ENCODE measurements at regions not wholly inside any gene's neighbourhood (a gene's known extent, or its start where the extent isn't known, plus 50 kb on each side); places are given as distances from the start of the nearest gene placed in this dataset.
"Not testable (repeated sequence)": the region's sequence is repeated elsewhere in the genome, so short reads cannot be mapped to it uniquely, and the experiment has no call there.

DNA sequence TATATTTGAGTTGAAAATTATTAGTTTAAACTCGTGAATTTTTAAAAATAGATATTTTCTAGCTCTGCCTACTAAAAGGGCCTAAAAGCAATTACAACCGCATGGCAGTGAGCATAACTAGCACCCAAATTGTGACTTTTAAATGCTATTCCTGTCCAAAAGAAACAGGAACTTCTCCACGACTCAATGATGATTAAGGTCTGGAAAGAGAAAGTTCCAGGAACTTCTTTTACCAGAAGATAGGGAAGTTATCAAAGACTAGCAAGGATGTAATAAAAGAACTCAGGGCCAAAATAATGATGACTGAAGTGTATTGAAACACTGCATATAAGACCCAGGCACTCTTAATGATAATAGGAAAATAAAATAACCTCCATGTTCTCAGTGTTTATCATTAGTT is 313.0 kb downstream of the PLPP3 start:
- DNase-seq (ENCODE audit: low spot score): no peak

DNA sequence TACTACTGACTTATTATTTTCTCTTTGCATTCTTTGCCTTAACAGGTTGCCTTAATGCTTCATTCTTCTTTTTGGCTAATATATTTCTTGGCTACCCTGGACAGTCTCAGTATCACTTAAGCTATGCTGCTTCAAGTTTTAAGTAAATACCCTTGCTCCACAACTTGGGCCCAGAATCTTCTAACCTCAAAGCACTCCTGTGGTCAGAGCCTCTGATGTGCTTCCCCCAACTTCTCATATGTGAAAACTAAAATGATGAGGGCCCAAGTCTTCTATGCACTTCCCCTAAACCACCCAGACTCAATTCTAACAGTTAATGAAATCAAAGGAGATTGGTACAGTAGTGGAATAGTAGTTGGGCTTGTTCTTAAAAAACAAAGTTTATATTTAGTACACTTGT is 314.1 kb downstream of the PLPP3 start:
- no peak for DNase-seq (ENCODE audit: low spot score)

DNA sequence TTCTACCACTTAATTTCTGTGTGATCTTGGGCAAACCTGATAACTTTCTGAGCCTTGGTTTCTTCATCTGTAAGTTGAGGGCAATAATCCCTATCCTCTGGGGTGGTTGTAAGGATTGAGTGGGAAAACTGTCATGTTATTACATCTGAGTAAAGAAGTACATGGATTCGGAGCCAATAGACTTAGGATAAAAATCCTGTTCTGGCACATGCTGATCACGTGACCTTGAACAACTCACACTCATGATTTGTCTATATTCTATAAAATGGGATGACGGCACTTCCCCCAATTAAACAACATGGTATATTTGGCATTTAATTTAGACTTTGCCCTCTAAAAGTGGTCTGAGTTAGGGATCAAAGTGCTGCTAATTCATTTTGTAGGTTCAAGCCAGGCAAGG is 315.5 kb downstream of the PLPP3 start:
- no peak for DNase-seq (ENCODE audit: low spot score)

DNA sequence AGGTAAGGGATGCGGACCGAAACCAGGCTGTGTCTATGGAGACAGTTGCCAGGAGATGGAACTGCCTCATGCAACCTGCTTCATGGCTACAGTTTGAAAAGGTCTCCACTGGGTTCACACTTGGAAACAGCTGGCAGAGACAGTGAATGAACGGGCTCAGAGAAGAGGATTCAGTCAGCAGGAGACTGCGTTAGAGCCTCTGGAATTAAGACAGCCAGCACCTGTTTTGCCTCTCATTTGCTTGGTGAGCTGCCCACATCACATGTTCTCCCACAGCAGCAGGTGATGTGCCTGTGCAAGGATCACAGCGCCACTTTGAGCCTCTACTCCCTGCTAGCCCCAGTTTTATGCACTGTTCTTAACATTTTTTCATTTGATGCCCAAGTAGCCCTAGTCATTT is 321.0 kb downstream of the PLPP3 start:
- DNase-seq (ENCODE audit: low spot score): no peak

DNA sequence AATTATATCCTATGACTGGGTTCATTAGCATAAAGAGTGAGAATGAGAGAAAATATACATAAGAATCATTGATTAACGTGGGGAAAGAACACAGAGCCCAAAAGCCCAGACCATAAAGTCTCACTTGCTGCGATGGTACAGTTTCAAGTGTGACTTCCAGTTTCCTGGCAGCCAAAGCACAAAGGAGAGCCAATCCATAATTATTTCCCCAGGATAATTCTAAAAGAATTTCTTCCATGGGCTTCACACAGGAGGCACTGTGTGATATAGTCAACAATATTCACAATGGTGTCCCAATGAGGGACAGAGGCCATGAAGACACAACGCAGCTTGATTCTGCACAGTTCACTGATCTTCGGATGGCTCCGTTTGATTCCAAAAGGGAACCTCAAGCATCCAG is 321.6 kb downstream of the PLPP3 start:
- DNase-seq (ENCODE audit: low spot score): no peak

DNA sequence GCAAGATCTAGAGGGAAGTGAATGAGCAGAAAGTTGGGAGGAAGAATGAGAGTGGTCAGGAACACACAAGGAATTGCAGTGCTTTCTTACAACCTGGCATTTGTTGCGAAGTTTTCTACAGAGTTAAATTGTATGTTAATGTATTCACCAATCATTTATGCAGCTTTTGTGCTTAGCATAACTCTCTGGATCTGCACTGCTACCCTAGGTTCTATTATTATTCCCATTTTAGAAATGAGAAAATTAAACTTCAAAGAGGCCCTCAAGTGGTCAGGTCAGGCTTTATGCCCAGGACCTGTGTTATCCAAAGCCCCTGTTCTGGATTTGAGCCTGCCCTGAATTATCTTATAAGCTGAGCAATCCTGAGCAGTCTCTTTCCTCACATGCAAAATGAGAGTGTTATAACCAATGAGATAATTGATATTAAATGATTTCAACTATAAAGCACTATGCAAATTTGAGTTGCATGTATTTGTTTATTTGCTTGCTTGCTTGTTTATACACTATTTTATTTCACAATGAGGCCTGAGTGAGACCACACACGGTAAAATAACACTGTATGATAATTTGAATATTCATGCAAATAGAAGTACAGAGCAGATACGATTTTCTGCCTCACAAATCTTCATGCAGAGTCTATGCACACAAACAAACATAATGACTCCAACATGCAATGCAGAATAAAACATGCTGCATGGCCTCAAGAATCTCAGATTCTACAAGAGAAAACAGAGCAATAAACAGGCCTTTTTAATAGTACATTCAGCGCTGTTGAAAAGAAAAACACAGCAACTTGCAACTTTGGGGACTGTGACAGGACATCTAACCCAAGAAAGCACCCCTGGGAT is 323.0 kb downstream of the PLPP3 start:
- no peak for DNase-seq (ENCODE audit: low spot score)

DNA sequence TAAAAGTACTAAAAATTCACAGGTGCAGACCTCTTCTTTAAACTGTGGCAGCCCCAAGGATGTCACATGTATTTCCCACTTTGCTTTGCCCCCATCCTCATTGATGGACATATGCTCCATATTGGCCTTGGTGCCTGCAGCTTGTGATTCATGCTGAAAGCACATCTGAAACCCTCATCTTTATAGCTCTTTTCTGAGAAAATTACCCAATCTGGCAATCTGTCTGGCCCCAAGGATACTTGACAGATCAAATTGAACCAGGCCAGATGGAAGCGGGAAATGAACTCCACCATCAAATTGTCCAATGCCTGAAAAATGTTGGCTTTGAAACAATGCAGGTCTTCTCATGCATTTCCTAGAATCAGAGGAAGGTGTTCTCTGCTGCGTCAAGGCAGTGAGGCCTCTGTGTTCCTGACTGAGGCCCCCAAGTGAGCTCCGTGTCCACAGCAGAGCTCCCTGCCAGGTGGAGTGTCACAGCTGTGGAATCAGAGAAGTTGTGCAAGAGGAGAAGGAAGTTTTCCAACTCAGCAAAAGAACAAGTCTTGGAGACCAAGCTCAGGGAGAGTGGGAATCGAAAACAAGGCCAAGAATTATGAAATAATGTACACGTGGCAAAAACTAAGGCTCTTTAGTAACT is 323.7 kb downstream of the PLPP3 start:
- no peak for DNase-seq (ENCODE audit: low spot score)

DNA sequence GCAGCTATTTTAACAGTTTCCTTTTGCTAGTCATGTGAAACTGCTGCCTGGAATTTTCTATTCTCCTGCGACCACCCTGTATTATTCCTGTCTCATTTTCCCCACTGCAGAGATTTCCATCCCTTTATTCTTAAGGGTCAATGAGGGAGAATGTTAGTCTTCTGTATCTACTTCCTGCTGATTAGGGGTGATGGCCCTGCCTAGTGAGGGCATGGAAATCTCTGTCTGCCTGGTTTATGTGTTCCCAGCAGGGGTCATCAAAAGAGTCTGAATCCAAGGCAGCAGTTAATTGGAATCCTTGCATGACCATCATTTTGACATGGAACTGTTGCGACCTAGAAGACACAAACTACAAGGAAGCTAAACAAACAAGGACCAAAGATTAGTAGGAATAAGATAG is 325.2 kb downstream of the PLPP3 start:
- DNase-seq (ENCODE audit: low spot score): no peak

DNA sequence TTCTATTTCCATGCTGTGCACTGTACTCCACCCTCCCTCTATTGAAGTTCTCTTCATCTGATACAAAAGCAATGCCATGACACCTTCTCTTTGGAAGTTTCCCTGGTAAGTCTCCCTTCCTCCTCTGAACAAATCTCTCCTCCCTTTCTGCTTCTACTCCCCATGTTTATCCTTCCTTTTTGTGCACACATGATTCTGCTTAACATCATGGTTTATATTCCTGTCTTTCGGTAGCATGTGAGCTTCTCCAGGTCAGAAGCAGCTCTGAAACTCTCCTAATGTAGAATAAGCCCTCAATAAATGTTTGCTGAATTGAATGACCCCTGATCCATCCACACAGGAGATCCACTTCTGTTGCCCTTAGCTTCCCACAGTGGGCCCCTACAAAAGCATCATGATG is 328.6 kb downstream of the PLPP3 start:
- DNase-seq (ENCODE audit: low spot score): no peak

DNA sequence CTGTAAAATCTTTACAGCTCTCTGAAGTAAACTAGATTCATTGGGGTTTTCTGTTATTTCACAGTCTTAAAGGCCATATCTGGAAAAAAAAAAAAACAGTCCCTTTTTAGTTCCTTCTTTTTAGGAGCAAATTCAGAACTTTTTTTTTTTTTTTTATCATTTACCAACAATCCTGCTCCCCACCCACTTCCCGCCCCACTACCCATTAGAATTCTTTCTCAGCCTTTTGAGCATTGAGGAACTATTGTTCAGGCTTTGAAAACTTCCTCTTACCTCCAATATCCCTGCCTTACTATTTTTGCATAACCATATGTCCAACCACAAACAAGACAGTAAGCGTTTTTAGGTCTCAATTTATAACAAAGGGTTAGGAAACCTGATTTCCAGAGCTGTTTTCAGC is 330.1 kb downstream of the PLPP3 start:
- no peak for DNase-seq (ENCODE audit: low spot score)

DNA sequence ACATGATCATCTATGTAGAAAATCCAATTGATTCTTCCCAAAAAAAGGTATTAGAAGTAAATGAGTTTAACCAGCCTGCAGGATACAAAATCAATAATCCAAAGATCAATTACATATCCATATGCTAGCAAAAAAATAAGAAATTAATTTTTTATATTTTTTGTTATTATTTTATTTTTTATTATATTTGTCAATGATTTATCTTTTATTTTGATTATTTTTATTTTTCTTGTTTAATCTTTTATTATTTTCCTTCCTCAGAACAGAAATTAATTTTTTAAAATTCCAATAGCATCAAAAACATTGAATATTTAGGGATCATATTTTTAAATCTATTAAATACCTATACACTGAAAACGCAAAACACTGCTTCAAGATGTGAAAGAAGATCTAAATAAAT is 331.2 kb downstream of the PLPP3 start:
- no peak for DNase-seq (ENCODE audit: low spot score)

DNA sequence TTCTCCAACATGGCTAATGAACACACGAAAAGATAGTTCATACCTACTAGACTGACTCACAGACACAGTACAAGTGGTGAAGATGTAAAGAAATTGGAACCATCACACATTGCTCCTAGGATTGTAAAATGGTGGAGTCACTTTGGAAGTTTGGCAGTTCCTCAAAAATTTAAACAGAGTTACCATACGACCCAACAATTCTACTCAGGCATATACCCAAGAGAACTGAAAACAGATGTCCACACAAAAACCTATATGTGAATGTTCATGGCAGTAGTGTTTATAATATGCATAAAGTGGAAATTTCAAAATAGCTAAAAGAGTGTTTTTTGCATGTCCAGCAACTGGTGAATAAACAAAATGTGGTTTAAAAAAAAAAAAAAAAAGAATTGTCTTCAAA is 332.6 kb downstream of the PLPP3 start:
- DNase-seq (ENCODE audit: low spot score): not testable (repeated sequence)

DNA sequence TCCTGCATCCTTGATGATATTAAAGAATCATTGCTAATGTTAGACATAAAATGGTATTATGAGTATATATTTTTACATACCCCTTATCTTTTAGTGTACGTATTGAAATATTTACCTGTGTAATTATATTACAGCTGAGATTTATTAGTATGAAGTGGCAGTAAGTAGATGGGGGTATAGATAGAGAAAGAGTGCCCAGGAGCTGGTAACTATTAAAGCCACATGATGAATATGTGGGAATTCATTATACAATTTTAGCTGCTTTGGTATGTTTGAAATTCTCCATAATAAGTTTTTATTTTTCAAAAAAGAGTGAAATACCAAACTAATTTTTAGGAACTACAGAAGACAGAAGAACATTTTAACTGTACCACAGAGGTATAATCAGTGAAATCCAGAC is 339.0 kb downstream of the PLPP3 start:
- DNase-seq (ENCODE audit: low spot score): no peak

DNA sequence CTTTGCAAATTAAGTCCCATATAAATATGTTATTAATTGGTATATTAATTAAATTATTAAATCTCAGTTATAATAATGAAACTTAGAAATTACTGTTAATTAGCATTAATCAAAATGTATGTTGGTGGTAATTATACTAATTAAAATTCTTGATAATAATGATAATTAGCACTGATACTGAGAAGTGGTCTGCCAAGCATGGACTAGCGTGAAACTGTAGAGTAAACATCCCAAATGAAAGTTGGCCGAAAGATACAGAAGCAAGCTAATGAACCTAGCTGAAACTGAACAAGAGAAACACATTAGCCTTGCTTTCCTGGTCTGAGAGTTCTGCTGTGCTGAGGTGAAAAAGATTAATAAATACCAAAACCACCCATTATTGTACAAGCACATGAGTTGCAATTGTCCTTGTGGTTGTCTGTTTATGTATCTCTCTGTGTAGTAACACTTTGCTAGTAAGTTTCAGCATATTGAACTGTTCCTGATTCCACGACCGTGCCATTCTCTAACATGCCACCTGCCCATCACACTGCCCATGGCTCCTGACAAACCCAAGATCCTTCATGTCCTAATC is 341.8 kb downstream of the PLPP3 start:
- no peak for DNase-seq (ENCODE audit: low spot score)

DNA sequence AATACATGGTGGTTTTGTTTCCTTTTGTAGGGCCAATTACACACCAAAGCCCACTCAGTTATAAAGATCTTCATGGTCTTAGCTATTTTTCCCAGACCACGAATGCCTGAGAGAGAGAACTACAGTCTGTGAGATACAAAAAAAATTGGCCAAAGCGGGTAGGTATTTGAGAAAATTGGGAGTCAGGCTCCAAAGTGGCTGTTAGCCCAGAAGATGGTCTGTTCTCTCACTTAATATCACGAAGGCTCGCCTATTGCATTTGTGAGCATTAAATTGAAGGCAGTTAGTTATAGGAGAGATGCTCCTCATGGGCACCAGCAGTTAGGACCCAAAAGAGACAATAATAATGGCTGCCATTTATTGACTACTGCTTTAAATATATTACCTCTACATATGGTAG is 342.7 kb downstream of the PLPP3 start:
- DNase-seq (ENCODE audit: low spot score): no peak

DNA sequence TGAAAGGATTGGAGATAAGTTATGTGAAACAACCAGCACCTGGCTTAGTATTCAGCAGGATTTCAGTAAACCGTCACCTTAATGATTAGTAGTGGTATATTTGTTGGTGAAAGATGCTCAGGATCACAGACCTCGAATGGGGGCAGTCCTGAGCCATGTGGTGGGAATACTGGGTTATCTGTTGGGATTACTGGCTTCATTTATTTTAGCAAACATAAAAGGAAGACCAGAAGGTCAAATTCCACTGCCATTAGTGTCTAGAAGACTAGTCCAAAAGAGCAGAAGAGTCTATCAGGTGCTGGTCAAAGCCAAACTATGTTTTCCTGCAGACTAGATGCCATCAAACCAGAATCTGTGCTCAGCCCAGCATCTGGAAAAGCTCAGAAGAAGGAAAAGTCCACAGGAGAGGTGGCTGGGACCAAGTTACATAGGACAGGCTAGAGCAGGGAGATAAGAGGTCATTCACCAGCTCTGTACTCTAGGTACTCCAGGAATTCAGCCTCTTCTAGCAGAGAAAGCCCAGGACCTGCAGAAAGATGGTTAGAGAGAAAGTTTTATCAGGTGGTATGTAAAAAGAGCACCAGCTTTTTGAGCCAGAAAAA is 343.4 kb downstream of the PLPP3 start:
- no peak for DNase-seq (ENCODE audit: low spot score)

DNA sequence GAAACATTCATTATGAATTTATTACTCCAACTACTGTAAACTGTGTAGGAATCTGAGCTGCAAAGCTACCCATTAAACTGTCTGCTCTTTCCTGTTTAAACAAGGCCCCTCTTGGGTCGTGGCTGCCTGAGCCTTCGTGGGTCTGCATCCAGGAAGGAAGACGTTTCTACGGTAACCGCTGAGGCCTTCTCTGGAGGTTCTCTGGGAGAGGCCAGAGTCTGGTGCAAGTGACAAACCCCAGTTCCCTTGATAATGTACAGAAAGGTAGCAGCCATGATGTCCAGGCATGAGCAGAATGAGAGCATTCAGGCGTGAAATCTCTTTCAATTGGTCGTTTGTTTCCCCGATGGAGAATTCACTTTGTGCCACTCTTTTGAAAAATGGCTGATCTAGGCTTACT is 350.2 kb downstream of the PLPP3 start:
- no peak for DNase-seq (ENCODE audit: low spot score)

DNA sequence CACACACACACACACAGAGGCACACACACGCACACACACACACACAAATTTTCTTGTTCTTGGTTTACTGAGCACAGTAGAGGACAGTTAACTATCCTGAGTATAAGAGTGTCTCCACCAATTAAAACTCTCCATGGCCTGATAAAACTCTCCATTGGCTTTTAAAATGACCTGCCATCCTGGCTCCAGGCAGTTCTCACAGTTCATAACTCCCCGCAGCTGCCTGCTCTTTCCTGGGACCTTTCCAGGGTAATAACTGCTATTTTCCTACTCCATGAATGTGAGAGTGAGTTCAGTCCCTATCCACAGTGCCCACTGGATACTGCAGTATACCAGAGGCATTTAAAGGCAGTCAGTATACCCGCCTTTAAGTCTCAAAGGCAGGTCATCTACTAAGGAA is 351.5 kb downstream of the PLPP3 start:
- DNase-seq (ENCODE audit: low spot score): no peak

DNA sequence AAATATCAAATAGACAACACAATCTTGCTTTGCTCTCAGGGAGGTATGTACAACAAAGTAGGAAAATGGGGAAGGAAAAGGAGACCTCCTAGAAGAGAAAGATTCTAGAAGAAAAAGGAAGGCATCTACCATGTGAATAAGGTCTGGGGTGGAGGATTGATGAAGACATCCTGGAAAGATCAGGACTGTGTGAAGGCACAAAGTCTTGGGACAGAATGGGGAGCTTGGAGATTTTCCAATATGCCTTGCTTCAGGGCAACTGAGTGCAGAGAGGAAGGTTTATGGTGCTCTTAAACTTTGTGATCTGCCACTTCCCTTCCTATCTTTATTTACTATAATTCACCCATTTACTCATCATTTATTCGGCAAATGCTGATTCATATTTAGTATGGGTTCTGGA is 352.0 kb downstream of the PLPP3 start:
- DNase-seq (ENCODE audit: low spot score): no peak

DNA sequence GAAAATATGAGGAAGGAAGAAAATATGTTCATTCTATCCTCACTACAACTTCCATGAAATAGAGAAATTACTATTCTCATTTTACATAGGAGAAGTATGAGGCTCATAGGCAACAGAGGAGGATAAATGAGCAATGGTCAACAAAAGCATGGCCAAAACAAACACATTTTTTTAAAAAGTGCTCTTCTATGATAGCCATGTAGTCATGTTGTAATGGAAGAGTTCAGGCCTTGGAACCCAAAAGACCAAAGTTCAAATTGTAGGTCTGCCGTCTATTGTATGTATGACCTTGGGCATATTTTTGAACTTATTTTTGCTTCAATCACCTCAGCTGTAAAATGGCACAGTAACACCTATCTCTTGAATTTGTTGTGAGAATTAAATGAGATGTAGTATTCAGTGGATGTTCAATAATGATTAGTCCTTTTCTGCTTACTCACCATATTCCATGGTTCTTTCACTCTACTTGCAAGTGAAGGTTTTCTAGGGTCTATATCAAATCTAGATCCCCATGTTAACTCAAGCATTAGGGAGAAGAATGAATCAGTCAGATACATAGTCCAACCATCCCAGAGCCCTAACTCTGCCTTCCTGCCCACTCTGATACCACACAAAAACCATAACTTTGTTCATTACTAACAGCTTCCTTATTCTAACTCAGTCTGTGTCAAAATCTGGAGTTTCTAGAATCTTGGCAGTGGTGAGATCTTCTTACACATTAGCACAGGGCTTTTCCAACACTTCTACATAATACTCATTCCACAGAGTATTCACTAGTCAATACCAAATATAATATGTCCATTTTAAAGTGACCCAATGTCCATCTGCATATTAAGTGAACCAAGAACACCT is 353.2 kb downstream of the PLPP3 start:
- DNase-seq (ENCODE audit: low spot score): no peak

DNA sequence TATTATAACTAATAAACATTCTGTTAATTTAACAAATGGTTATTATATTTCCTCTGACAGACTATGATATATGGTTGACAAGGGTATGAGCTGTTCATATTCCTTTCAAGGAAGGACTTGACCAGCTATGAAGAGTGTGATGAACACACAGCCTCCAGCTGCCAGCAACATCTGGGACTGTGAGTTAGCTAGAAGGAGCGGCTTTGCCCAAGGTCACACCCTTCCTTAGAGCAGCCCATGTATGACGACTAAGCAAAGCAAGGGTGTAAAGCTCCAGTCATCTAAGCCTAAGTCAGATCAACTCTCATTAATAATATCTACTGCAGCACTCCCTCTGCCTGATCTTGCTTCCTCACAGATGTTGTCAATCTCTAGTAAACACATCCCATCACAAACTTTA is 355.4 kb downstream of the PLPP3 start:
- no peak for DNase-seq (ENCODE audit: low spot score)

DNA sequence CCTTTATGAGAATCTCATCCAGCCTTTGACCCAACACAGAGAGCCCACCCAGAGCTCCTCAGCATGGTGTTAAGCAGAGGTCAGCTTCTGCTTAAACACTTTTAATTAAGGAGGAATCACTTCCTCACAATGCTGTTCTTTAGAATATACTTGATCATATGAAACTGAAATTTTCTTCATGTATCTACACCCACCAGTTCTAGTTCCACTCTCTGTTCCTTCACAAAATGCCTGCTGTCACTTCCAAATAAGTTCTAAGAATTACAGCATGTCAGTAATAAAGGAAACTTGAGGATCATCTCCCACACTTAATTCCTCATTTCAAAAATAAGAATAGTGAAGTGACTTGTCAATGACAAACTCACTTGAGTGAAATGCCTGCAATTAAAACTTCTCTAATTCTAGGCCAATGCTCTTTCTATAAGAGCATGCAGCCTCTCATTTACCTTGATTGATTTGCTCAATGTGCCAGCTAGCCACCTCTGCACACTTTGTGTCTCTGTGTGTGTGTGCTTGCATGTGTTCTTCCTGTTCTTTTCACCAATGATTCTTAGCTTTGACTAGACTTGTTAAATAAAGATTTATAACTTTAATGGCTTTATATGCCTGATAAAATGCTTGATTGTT is 356.3 kb downstream of the PLPP3 start:
- DNase-seq (ENCODE audit: low spot score): no peak

Data from SW480 (cell line).